ENCODE measurements at regions not wholly inside any gene's neighbourhood (a gene's known extent, or its start where the extent isn't known, plus 50 kb on each side); places are given as distances from the start of the nearest gene placed in this dataset.

- TF ChIP-seq EZH2 (IDR thresholded peaks at IDR 0.05; ENCODE audit: low read depth, unreplicated experiment) (no peak), EZH2phosphoT487 (IDR thresholded peaks at IDR 0.05; ENCODE audit: unreplicated experiment) (no peak), POLR2AphosphoS5 (IDR thresholded peaks at IDR 0.05; ENCODE audit: low read depth) (no peak), CREB1 (CRISPR knock-in tag; IDR thresholded peaks at IDR 0.05; ENCODE audit: low read depth) (no peak), REST (IDR thresholded peaks at IDR 0.05; ENCODE audit: unreplicated experiment) (no peak), ETS1 (IDR thresholded peaks at IDR 0.05) (no peak)
- TF ChIP-seq, protein P1, sequence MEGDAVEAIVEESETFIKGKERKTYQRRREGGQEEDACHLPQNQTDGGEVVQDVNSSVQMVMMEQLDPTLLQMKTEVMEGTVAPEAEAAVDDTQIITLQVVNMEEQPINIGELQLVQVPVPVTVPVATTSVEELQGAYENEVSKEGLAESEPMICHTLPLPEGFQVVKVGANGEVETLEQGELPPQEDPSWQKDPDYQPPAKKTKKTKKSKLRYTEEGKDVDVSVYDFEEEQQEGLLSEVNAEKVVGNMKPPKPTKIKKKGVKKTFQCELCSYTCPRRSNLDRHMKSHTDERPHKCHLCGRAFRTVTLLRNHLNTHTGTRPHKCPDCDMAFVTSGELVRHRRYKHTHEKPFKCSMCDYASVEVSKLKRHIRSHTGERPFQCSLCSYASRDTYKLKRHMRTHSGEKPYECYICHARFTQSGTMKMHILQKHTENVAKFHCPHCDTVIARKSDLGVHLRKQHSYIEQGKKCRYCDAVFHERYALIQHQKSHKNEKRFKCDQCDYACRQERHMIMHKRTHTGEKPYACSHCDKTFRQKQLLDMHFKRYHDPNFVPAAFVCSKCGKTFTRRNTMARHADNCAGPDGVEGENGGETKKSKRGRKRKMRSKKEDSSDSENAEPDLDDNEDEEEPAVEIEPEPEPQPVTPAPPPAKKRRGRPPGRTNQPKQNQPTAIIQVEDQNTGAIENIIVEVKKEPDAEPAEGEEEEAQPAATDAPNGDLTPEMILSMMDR (conservative IDR thresholded peaks at IDR 0.05; ENCODE audit: low read depth in 2 of 2), result no peak
Observed at GRCh38 chr2:147575106-147575505, 269.7 kb upstream of the ACVR2A start.

Measured in GM23338 (cell line).